Gastroesophageal sphincter (tissue), 3 donors: ENCODE measurements at regions not wholly inside any gene's neighbourhood (a gene's known extent, or its start where the extent isn't known, plus 50 kb on each side); places are given as distances from the start of the nearest gene placed in this dataset.

Source experiments
- POLR2A ChIP-seq, 2 donors: fragments of 450-650 bp; IDR thresholded peaks; one replicate each; pipeline ENCODE4 v1.6.1; 2017; ENCODE audit warnings: antibody characterized with exemption in 2 of 2, mild to moderate bottlenecking in 2 of 2, moderate library complexity in 1 of 2
- POLR2AphosphoS5 ChIP-seq: sonication (generic); formaldehyde crosslinking; IDR thresholded peaks from one replicate; pipeline ENCODE4 v1.6.1; 2017; ENCODE audit warnings: antibody characterized with exemption
- TF ChIP-seq, protein P1 (sequence below), 4 experiments: fragments of 200-600 bp in 2 of 4; fragments of 450-650 bp in 2 of 4; sonication (generic) in 1 of 4; IDR thresholded peaks; one replicate each; pipeline ENCODE4 v1.5.1; 2017 to 2019; ENCODE audit warnings: antibody characterized with exemption in 4 of 4, mild to moderate bottlenecking in 2 of 4, moderate library complexity in 2 of 4

DNA sequence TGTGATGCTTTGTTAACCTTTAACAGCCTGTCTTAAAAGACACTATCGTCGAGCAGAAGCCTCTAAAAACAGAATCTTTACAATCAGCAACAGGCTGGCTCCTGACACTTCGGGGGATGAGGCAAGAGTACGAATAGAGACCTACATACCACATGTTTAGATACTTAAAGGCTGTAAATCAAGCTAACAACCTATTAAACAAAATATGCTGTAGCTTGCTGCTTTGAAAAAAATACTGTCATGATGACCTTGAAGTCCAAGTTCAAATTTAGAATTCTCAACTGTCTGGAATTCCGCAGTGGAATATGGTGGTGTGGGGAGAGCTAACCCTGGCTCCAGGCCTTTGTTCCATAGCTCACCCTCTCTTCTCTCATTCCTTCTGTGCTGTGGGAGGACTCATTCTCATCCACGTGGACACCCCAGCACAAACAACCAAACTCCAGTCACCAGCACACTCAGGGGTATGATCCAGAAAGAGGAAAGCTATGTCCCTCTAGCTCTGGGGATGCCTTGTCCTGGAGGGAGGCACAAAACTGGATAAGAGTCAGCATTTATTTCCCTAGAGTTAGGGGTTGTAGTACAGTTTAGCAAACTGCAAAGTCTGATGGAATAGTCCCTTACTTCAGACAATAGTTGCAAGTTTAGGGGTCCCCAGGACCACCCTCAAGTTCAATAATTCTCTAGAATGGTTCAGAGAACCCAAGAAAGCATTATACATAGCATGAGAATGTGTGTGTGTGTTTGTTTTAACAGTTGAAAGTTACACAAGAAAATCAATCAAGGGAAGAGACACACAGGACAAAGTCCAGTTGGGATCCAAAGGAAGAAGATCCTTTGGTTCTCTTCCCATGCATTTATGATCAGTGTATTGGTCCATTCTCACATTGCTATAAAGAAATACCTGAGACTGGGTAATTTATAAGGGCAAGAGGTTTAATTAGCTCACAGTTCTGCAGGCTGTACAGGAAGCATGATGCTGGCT, 196.1 kb upstream of the SVIL start:
- TF ChIP-seq POLR2A (IDR thresholded peaks at IDR 0.05): no peak
- TF ChIP-seq, protein P1, sequence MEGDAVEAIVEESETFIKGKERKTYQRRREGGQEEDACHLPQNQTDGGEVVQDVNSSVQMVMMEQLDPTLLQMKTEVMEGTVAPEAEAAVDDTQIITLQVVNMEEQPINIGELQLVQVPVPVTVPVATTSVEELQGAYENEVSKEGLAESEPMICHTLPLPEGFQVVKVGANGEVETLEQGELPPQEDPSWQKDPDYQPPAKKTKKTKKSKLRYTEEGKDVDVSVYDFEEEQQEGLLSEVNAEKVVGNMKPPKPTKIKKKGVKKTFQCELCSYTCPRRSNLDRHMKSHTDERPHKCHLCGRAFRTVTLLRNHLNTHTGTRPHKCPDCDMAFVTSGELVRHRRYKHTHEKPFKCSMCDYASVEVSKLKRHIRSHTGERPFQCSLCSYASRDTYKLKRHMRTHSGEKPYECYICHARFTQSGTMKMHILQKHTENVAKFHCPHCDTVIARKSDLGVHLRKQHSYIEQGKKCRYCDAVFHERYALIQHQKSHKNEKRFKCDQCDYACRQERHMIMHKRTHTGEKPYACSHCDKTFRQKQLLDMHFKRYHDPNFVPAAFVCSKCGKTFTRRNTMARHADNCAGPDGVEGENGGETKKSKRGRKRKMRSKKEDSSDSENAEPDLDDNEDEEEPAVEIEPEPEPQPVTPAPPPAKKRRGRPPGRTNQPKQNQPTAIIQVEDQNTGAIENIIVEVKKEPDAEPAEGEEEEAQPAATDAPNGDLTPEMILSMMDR (IDR thresholded peaks at IDR 0.05): no peak
- no peak for TF ChIP-seq POLR2AphosphoS5
